Neural progenitor cell (in vitro differentiated cells): ENCODE measurements at regions not wholly inside any gene's neighbourhood (a gene's known extent, or its start where the extent isn't known, plus 50 kb on each side); places are given as distances from the start of the nearest gene placed in this dataset.

Experiments
- DNase-seq: peaks from one replicate; pipeline ENCODE4 v3.0.0-alpha.2; 2016; ENCODE audit warnings: low spot score
- H2AFZ ChIP-seq: fragments of 200-600 bp; sonication (generic); replicated peaks from 2 replicates; pipeline ENCODE4 v1.6.1; 2016; ENCODE audit warnings: antibody characterized with exemption
- H3F3A ChIP-seq: fragments of 200-600 bp; sonication (generic); 2 replicates; pipeline ENCODE4 v1.6.1; 2016; ENCODE audit warnings: antibody characterized with exemption, low read depth
- H3K27ac ChIP-seq: fragments of 200-600 bp; sonication (generic); 2 replicates; pipeline ENCODE4 v1.5.1; 2016; ENCODE audit warnings: mild to moderate bottlenecking
- H3K27me3 ChIP-seq: fragments of 200-600 bp; sonication (generic); 2 replicates; pipeline ENCODE4 v1.6.1; 2016; ENCODE audit warnings: mild to moderate bottlenecking, moderate library complexity
- H3K36me3 ChIP-seq: fragments of 200-600 bp; sonication (generic); 2 replicates; pipeline ENCODE4 v1.5.1; 2016
- H3K4me1 ChIP-seq: fragments of 200-600 bp; sonication (generic); 2 replicates; pipeline ENCODE4 v1.6.1; 2016; ENCODE audit warnings: mixed run types
- H3K4me2 ChIP-seq: fragments of 200-600 bp; sonication (generic); 2 replicates; pipeline ENCODE4 v1.6.1; 2016
- H3K4me3 ChIP-seq: fragments of 200-600 bp; sonication (generic); 2 replicates; pipeline ENCODE4 v1.5.1; 2016
- H3K79me2 ChIP-seq: fragments of 200-600 bp; sonication (generic); 2 replicates; pipeline ENCODE4 v1.6.1; 2016; ENCODE audit warnings: low read depth
- H3K9ac ChIP-seq: fragments of 200-600 bp; sonication (generic); 2 replicates; pipeline ENCODE4 v1.6.1; 2016
- H3K9me3 ChIP-seq: fragments of 200-600 bp; sonication (generic); 2 replicates; pipeline ENCODE4 v1.5.1; 2016; ENCODE audit warnings: low read depth
- H4K20me1 ChIP-seq: fragments of 200-600 bp; sonication (generic); 2 replicates; pipeline ENCODE4 v1.6.1; 2016; ENCODE audit warnings: low read depth
- H3K27ac Mint-ChIP-seq: 3 replicates; pipeline ENCODE4 v1.8.0; 2021; ENCODE audit warnings: mixed read lengths
- H3K27me3 Mint-ChIP-seq: 2 replicates; pipeline ENCODE4 v1.8.0; 2022; ENCODE audit warnings: low read depth, mild to moderate bottlenecking, inconsistent platforms, moderate library complexity, mixed read lengths; ENCODE audit not compliant: insufficient read depth
- H3K36me3 Mint-ChIP-seq: 3 replicates; pipeline ENCODE4 v1.8.0; 2021; ENCODE audit warnings: mixed read lengths
- H3K4me1 Mint-ChIP-seq: 3 replicates; pipeline ENCODE4 v1.8.0; 2021; ENCODE audit warnings: mixed read lengths
- H3K4me3 Mint-ChIP-seq: 3 replicates; pipeline ENCODE4 v1.8.0; 2021; ENCODE audit warnings: mild to moderate bottlenecking, moderate library complexity, mixed read lengths
- H3K9me3 Mint-ChIP-seq: 3 replicates; pipeline ENCODE4 v1.8.0; 2020; ENCODE audit warnings: mixed read lengths
- EZH2 ChIP-seq: fragments of 200-600 bp; sonication (generic); IDR thresholded peaks from 2 replicates; pipeline ENCODE4 v1.6.1; 2017; ENCODE audit warnings: antibody characterized with exemption, mild to moderate bottlenecking, moderate library complexity
- EZH2phosphoT487 ChIP-seq: fragments of 200-600 bp; sonication (generic); IDR thresholded peaks from 2 replicates; pipeline ENCODE4 v1.6.1; 2017; ENCODE audit warnings: antibody characterized with exemption
- TF ChIP-seq, protein P1 (sequence below): fragments of 200-600 bp; sonication (generic); IDR thresholded peaks from 2 replicates; pipeline ENCODE4 v1.5.1; 2017; ENCODE audit warnings: antibody characterized with exemption, mild to moderate bottlenecking

DNA sequence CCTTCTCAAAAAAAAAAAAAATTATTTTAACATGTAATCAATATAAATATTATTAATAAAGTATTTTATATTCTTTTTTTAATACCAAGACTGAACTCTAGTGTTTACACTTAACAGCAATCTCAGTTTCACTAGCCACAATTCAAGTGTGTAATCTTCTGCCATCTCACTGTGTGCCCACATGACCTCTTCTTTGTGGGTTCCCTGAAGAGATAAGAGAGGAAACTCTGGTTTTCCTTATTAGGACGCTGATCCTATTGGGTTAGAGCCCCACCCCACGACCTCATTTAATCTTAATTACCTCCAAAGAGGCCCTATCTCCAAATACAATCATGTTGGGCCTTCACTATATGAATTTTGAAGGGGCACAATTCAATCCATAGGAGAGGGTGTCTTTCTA is 177.6 kb downstream of the STK31 start:
- Histone ChIP-seq H3K4me1 (no peaks in the 10 kb centered on the region), H3K27ac (no peak overlapping the region), H3K9ac (no peak overlapping the region), H4K20me1 (no peaks in the 10 kb centered on the region), H3K4me2 (no peak overlapping the region), H2AFZ (no peak overlapping the region), H3K4me3 (no peak overlapping the region), H3K36me3 (no peaks in the 10 kb centered on the region), H3F3A (no peaks in the 10 kb centered on the region), H3K27me3 (no peaks in the 10 kb centered on the region), H3K79me2 (no peaks in the 10 kb centered on the region), H3K9me3 (no peaks in the 10 kb centered on the region)
- no peaks in the 10 kb centered on the region for H3K9me3 Mint-ChIP-seq
- no peak overlapping the region for H3K27ac Mint-ChIP-seq
- DNase-seq, result no peak
- H3K4me3 Mint-ChIP-seq, result no peak overlapping the region
- H3K4me1 Mint-ChIP-seq, result no peaks in the 10 kb centered on the region
- TF ChIP-seq EZH2phosphoT487, result no peak
- no peak for TF ChIP-seq EZH2
- TF ChIP-seq, protein P1, sequence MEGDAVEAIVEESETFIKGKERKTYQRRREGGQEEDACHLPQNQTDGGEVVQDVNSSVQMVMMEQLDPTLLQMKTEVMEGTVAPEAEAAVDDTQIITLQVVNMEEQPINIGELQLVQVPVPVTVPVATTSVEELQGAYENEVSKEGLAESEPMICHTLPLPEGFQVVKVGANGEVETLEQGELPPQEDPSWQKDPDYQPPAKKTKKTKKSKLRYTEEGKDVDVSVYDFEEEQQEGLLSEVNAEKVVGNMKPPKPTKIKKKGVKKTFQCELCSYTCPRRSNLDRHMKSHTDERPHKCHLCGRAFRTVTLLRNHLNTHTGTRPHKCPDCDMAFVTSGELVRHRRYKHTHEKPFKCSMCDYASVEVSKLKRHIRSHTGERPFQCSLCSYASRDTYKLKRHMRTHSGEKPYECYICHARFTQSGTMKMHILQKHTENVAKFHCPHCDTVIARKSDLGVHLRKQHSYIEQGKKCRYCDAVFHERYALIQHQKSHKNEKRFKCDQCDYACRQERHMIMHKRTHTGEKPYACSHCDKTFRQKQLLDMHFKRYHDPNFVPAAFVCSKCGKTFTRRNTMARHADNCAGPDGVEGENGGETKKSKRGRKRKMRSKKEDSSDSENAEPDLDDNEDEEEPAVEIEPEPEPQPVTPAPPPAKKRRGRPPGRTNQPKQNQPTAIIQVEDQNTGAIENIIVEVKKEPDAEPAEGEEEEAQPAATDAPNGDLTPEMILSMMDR, result no peak
- no peaks in the 10 kb centered on the region for H3K36me3 Mint-ChIP-seq
- peaks cover 2% of the 10 kb centered on the region for H3K27me3 Mint-ChIP-seq

DNA sequence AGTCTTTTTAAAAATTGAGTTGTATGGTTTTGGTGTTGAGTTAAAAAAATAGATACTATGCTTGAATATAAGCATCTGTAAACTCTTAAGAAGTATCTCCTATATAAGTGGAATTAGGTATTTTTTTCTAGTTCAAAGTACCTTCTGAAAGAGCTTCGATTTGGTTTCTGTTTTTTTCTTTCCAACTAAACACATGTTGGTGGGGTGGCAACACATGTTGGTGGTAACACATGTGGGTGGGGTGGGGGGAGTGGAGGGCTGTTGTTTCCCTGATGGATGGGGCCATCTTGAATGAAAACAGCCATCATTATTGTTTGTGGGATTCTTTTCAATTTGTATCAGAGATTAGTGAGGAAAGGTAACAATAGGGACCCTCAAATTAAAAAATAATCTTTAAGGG is 178.9 kb downstream of the STK31 start:
- Histone ChIP-seq H3K9ac (no peak overlapping the region), H3K27ac (no peak overlapping the region), H3K27me3 (no peaks in the 10 kb centered on the region), H2AFZ (no peak overlapping the region), H3K4me2 (no peak overlapping the region), H3K4me3 (no peak overlapping the region), H3K36me3 (no peaks in the 10 kb centered on the region), H3F3A (no peaks in the 10 kb centered on the region), H3K4me1 (no peaks in the 10 kb centered on the region), H4K20me1 (no peaks in the 10 kb centered on the region), H3K9me3 (no peaks in the 10 kb centered on the region), H3K79me2 (no peaks in the 10 kb centered on the region)
- DNase-seq, result no peak
- no peaks in the 10 kb centered on the region for H3K27me3 Mint-ChIP-seq
- H3K4me1 Mint-ChIP-seq, result peaks cover 11% of the 10 kb centered on the region
- no peak overlapping the region for H3K4me3 Mint-ChIP-seq
- H3K9me3 Mint-ChIP-seq, result no peaks in the 10 kb centered on the region
- H3K36me3 Mint-ChIP-seq, result no peaks in the 10 kb centered on the region
- TF ChIP-seq EZH2 (no peak), EZH2phosphoT487 (no peak)
- TF ChIP-seq, protein P1, result no peak
- H3K27ac Mint-ChIP-seq, result no peak overlapping the region

DNA sequence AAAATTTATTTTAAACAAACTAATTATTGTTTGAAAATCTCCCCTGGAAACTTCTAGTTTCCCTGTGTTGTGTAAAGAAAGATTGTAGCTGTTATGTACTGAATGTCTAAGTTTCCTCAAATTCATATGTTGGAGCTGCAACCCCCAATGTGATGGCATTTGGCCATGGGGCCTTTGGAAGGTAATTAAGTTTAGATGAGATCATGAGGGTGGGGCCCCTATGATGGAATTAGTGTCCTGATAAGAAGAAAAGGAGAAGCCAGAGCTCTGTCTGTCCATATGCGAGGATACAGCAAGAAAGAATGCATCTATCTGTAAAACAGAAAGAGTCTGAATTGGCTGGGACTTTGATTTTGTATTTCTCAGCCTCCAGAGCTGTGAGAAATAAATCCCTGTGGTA is 179.5 kb downstream of the STK31 start:
- no peak overlapping the region for H3K27ac Mint-ChIP-seq
- H3K9ac ChIP-seq, result no peak overlapping the region
- no peaks in the 10 kb centered on the region for H4K20me1 ChIP-seq
- no peak overlapping the region for H3K27ac ChIP-seq
- no peak for DNase-seq
- no peak overlapping the region for H3K4me3 Mint-ChIP-seq
- no peak overlapping the region for H3K4me2 ChIP-seq
- no peaks in the 10 kb centered on the region for H3F3A ChIP-seq
- no peaks in the 10 kb centered on the region for H3K27me3 Mint-ChIP-seq
- H3K9me3 ChIP-seq, result no peaks in the 10 kb centered on the region
- H3K27me3 ChIP-seq, result no peaks in the 10 kb centered on the region
- H3K4me1 ChIP-seq, result no peaks in the 10 kb centered on the region
- no peaks in the 10 kb centered on the region for H3K36me3 ChIP-seq
- H3K4me3 ChIP-seq, result no peak overlapping the region
- H2AFZ ChIP-seq, result no peak overlapping the region
- no peaks in the 10 kb centered on the region for H3K9me3 Mint-ChIP-seq
- H3K4me1 Mint-ChIP-seq, result peaks cover 14% of the 10 kb centered on the region
- no peaks in the 10 kb centered on the region for H3K36me3 Mint-ChIP-seq
- no peaks in the 10 kb centered on the region for H3K79me2 ChIP-seq
- TF ChIP-seq EZH2phosphoT487 (no peak), EZH2 (no peak)
- TF ChIP-seq, protein P1, result no peak

DNA sequence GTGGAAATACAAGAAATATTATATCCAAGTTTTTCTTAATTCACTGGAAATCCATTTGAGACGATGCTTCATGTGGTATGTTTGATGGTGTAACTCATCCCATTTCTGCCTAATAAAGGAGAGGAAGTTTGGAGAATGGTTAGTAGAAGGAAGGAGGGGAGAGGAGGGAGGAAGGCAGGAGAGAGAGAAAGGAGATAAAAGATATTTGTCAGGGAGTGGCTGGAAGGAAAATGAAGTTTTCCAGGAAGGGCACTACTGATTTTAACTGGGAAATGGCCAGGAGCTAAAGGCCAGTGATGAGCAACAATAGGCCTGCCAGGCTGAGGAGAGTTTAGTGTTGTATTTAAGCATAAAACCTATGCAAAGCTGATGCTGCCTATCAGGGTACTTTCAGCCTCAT is 182.0 kb downstream of the STK31 start:
- no peaks in the 10 kb centered on the region for H3K36me3 Mint-ChIP-seq

More for the DNA sequence above, 182.0 kb downstream of the STK31 start:
- Mint-ChIP-seq H3K4me1 (peaks cover 16% of the 10 kb centered on the region), H3K9me3 (no peaks in the 10 kb centered on the region), H3K4me3 (no peak overlapping the region), H3K27ac (no peak overlapping the region), H3K27me3 (peaks cover 2% of the 10 kb centered on the region)
- peak overlapping the region; percentile 42 for H2AFZ ChIP-seq
- H4K20me1 ChIP-seq, result no peaks in the 10 kb centered on the region
- no peak overlapping the region for H3K4me2 ChIP-seq
- no peaks in the 10 kb centered on the region for H3K36me3 ChIP-seq
- no peaks in the 10 kb centered on the region for H3K9me3 ChIP-seq
- no peaks in the 10 kb centered on the region for H3F3A ChIP-seq
- TF ChIP-seq EZH2phosphoT487, result no peak
- H3K27me3 ChIP-seq, result no peaks in the 10 kb centered on the region
- H3K4me3 ChIP-seq, result no peak overlapping the region
- no peaks in the 10 kb centered on the region for H3K4me1 ChIP-seq
- H3K79me2 ChIP-seq, result no peaks in the 10 kb centered on the region
- no peak overlapping the region for H3K9ac ChIP-seq
- no peak overlapping the region for H3K27ac ChIP-seq
- no peak for DNase-seq
